ENCODE measurements at regions not wholly inside any gene's neighbourhood (a gene's known extent, or its start where the extent isn't known, plus 50 kb on each side); places are given as distances from the start of the nearest gene placed in this dataset.

- Mint-ChIP-seq H3K9me3 (peaks cover 0 to 5% (median 2%) of the 10 kb centered on the region in 7 donors), H3K27ac (no peak overlapping the region), H3K36me3 (no peaks in the 10 kb centered on the region), H3K27me3 (ENCODE audit: low read depth in 3 of 3) (peaks cover 4 to 14% (median 12%) of the 10 kb centered on the region in 3 donors), H3K4me3 (no peak overlapping the region), H3K4me1 (no peaks in the 10 kb centered on the region)
- Histone ChIP-seq H4K20me1 (ENCODE audit: insufficient read depth, low read length) (no peaks in the 10 kb centered on the region), H3K9me3 (replicated peaks in 1 of 2; ENCODE audit: control insufficient read depth in 1 of 2, insufficient read depth in 1 of 2, low read length in 2 of 2) (no peaks in the 10 kb centered on the region), H3K27me3 (ENCODE audit: control insufficient read depth in 2 of 2, insufficient read depth in 2 of 2, low read length in 2 of 2) (no peaks in the 10 kb centered on the region), H3K27ac (ENCODE audit: low read depth in 1 of 2, low read length in 2 of 2) (no peak overlapping the region), H3K4me2 (replicated peaks; ENCODE audit: extremely low read depth, low read length, poor library complexity, severe bottlenecking) (no peak overlapping the region), H3K4me1 (ENCODE audit: control insufficient read depth in 1 of 2, insufficient read depth in 2 of 2, low read length in 2 of 2) (no peaks in the 10 kb centered on the region), H3K79me2 (ENCODE audit: insufficient read depth, low read length) (no peaks in the 10 kb centered on the region), H3K9ac (ENCODE audit: insufficient read depth, low read length, poor library complexity, severe bottlenecking) (no peak overlapping the region), H2AFZ (ENCODE audit: insufficient read depth, low read depth, low read length, poor library complexity, severe bottlenecking) (no peak overlapping the region), H3K4me3 (replicated peaks in 1 of 3; ENCODE audit: low read depth in 2 of 3, low read length in 3 of 3) (no peak overlapping the region), H3K36me3 (replicated peaks in 1 of 2; ENCODE audit: control insufficient read depth in 1 of 2, insufficient read depth in 2 of 2, low read length in 2 of 2) (no peaks in the 10 kb centered on the region)
- intact Hi-C loops (cut with micrococcal nuclease), result loop anchor here in 1 of 2 donors (10.0 kb wide), 1 partner anchor 47 kb away; no protein-coding TSS in a partner anchor
- WGBS (ENCODE audit: insufficient coverage), result 25% methylated on average over 13 of the region's 13 CpGs
- TF ChIP-seq CTCF (IDR thresholded peaks at IDR 0.05), result no peak
- DNase-seq, result no peak
Measured at GRCh38 chr6:170081556-170081955, 209.3 kb downstream of the DLL1 start.

- Mint-ChIP-seq H3K36me3 (no peaks in the 10 kb centered on the region), H3K27me3 (ENCODE audit: low read depth in 3 of 3) (peaks cover 4 to 14% (median 12%) of the 10 kb centered on the region in 3 donors), H3K9me3 (peaks cover 0 to 5% (median 0%) of the 10 kb centered on the region in 7 donors), H3K4me3 (no peak overlapping the region), H3K27ac (no peak overlapping the region), H3K4me1 (no peaks in the 10 kb centered on the region)
- H3K9me3 ChIP-seq (replicated peaks in 1 of 2; ENCODE audit: control insufficient read depth in 1 of 2, insufficient read depth in 1 of 2, low read length in 2 of 2), result no peaks in the 10 kb centered on the region
- intact Hi-C loops (cut with micrococcal nuclease), result loop anchor here in 1 of 2 donors (10.0 kb wide), 1 partner anchor 46 kb away; no protein-coding TSS in a partner anchor
- H3K9ac ChIP-seq (ENCODE audit: insufficient read depth, low read length, poor library complexity, severe bottlenecking), result no peak overlapping the region
- no peaks in the 10 kb centered on the region for H4K20me1 ChIP-seq (ENCODE audit: insufficient read depth, low read length)
- no peaks in the 10 kb centered on the region for H3K36me3 ChIP-seq (replicated peaks in 1 of 2; ENCODE audit: control insufficient read depth in 1 of 2, insufficient read depth in 2 of 2, low read length in 2 of 2)
- no peak for TF ChIP-seq CTCF (IDR thresholded peaks at IDR 0.05)
- no peaks in the 10 kb centered on the region for H3K4me1 ChIP-seq (ENCODE audit: control insufficient read depth in 1 of 2, insufficient read depth in 2 of 2, low read length in 2 of 2)
- no peak for DNase-seq
- no peak overlapping the region for H3K4me2 ChIP-seq (replicated peaks; ENCODE audit: extremely low read depth, low read length, poor library complexity, severe bottlenecking)
- H3K27me3 ChIP-seq (ENCODE audit: control insufficient read depth in 2 of 2, insufficient read depth in 2 of 2, low read length in 2 of 2), result no peaks in the 10 kb centered on the region
- H3K27ac ChIP-seq (ENCODE audit: low read depth in 1 of 2, low read length in 2 of 2), result no peak overlapping the region
- WGBS (ENCODE audit: insufficient coverage), result 90% methylated on average over 20 of the region's 26 CpGs
- H3K79me2 ChIP-seq (ENCODE audit: insufficient read depth, low read length), result no peaks in the 10 kb centered on the region
- no peak overlapping the region for H3K4me3 ChIP-seq (replicated peaks in 1 of 3; ENCODE audit: low read depth in 2 of 3, low read length in 3 of 3)
- H2AFZ ChIP-seq (ENCODE audit: insufficient read depth, low read depth, low read length, poor library complexity, severe bottlenecking), result no peak overlapping the region
Measured at GRCh38 chr6:170080828-170081371, 210.0 kb downstream of the DLL1 start.

Measured in CD14-positive monocyte (primary cell).